BE2C (cell line): ENCODE measurements at regions not wholly inside any gene's neighbourhood (a gene's known extent, or its start where the extent isn't known, plus 50 kb on each side); places are given as distances from the start of the nearest gene placed in this dataset.

Experiments used
- DNase-seq: peaks from one replicate; pipeline ENCODE4 v3.0.0-alpha.2; 2020
- H3K27me3 ChIP-seq: fragments of 250-450 bp; sonication (Bioruptor Pico); 2 replicates; pipeline ENCODE4 v1.5.1; 2020; ENCODE audit warnings: mild to moderate bottlenecking
- H3K36me3 ChIP-seq: fragments of 250-450 bp; sonication (Bioruptor Pico); 2 replicates; pipeline ENCODE4 v1.5.1; 2020; ENCODE audit warnings: mild to moderate bottlenecking
- H3K4me1 ChIP-seq: fragments of 250-450 bp; sonication (Bioruptor Pico); 2 replicates; pipeline ENCODE4 v1.5.1; 2020
- H3K4me3 ChIP-seq: 2 replicates; pipeline ENCODE4 v1.5.1; 2011; ENCODE audit warnings: low read depth, low read length
- H3K9me3 ChIP-seq: fragments of 250-450 bp; sonication (Bioruptor Pico); 2 replicates; pipeline ENCODE4 v1.5.1; 2020
- CTCF ChIP-seq: IDR thresholded peaks from 2 replicates; pipeline ENCODE4 v1.5.1; 2012; ENCODE audit warnings: mild to moderate bottlenecking, low read depth, low read length

- Histone ChIP-seq H3K27me3 (no peaks in the 10 kb centered on the region), H3K9me3 (no peaks in the 10 kb centered on the region), H3K4me1 (no peaks in the 10 kb centered on the region), H3K36me3 (no peaks in the 10 kb centered on the region), H3K4me3 (no peak overlapping the region)
- DNase-seq: no peak
- TF ChIP-seq CTCF: no peak
These were observed 628.0 kb upstream of the CDH18 start for GRCh38 chr5:20615888-20616563.

GRCh38 chr5:20611620-20612019, 623.6 kb upstream of the CDH18 start:
- H3K36me3 ChIP-seq: no peaks in the 10 kb centered on the region
- no peak for TF ChIP-seq CTCF
- H3K27me3 ChIP-seq: no peaks in the 10 kb centered on the region
- H3K4me1 ChIP-seq: no peaks in the 10 kb centered on the region
- H3K9me3 ChIP-seq: no peaks in the 10 kb centered on the region
- DNase-seq: no peak
- no peak overlapping the region for H3K4me3 ChIP-seq

- H3K9me3 ChIP-seq: no peaks in the 10 kb centered on the region
- no peaks in the 10 kb centered on the region for H3K27me3 ChIP-seq
- H3K4me1 ChIP-seq: no peaks in the 10 kb centered on the region
- H3K4me3 ChIP-seq: no peak overlapping the region
- H3K36me3 ChIP-seq: no peaks in the 10 kb centered on the region
- TF ChIP-seq CTCF: no peak
- DNase-seq: no peak
These were observed 622.7 kb upstream of the CDH18 start for GRCh38 chr5:20610681-20611080.

- H3K27me3 ChIP-seq: no peaks in the 10 kb centered on the region
These were observed 621.1 kb upstream of the CDH18 start for GRCh38 chr5:20609126-20609525.

GRCh38 chr5:20608567-20608966, 620.6 kb upstream of the CDH18 start:
- no peak for DNase-seq
- H3K4me3 ChIP-seq: no peak overlapping the region
- TF ChIP-seq CTCF: no peak
- no peaks in the 10 kb centered on the region for H3K36me3 ChIP-seq
- H3K9me3 ChIP-seq: no peaks in the 10 kb centered on the region
- no peaks in the 10 kb centered on the region for H3K27me3 ChIP-seq
- H3K4me1 ChIP-seq: no peaks in the 10 kb centered on the region

More at GRCh38 chr5:20609126-20609525, 621.1 kb upstream of the CDH18 start:
- Histone ChIP-seq H3K36me3 (no peaks in the 10 kb centered on the region), H3K4me3 (no peak overlapping the region), H3K4me1 (no peaks in the 10 kb centered on the region), H3K9me3 (no peaks in the 10 kb centered on the region)
- DNase-seq: no peak
- no peak for TF ChIP-seq CTCF

- no peak for TF ChIP-seq CTCF
- Histone ChIP-seq H3K27me3 (no peaks in the 10 kb centered on the region), H3K4me3 (no peak overlapping the region), H3K9me3 (no peaks in the 10 kb centered on the region), H3K4me1 (peaks cover 8% of the 10 kb centered on the region; the same call in 1 of the 2 replicates), H3K36me3 (no peaks in the 10 kb centered on the region)
- DNase-seq: no peak
These were observed 617.9 kb upstream of the CDH18 start for GRCh38 chr5:20605732-20606525.
